Inflammatory macrophage treated with lipopolysaccharide for 4 hours (primary cell): ENCODE measurements at regions not wholly inside any gene's neighbourhood (a gene's known extent, or its start where the extent isn't known, plus 50 kb on each side); places are given as distances from the start of the nearest gene placed in this dataset.

Source experiments
- DNase-seq: peaks from one replicate; pipeline ENCODE4 v3.0.0-alpha.2; 2020

- no peak for DNase-seq
Measured at GRCh38 chr15:70420948-70421482, 323.3 kb upstream of the TLE3 start.

DNA sequence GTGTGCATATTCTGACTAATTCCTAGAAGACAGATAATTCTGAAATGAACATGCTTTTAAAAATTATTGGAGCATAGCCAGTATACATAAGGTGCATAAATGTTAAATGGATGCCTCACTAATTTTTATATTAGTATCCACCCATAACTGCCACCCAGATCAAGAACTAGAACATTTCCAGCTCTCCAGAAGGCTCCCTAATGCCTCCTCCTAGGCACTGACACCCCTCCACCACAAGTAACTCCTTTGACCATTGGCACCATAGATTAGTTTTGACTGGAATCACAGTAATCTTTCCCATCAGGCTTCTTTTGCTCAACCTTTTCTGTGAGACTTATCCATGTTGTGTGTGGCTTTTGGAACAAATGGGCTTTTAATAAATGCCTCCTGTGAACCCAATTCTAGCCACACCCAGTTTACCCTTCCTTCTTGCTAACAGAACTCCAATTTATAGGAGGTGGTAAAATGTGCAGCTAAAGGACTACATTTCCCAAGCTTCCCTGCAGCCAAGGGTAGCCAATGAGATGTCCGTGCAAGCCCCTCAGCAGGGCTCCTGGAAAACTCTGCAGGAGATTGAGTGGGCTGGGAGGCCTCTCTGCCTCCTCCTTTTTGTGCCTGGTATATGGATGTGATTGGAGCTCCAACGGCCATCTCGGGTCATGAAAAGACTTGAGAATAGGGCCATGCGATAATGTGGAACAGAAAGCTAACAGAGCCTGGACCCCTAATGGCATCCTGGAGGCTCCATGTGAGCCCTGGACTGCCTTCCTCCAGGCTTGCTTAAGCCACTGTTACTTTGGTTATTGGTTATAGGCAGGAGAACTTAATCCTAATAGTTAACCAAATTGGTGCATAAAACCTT lies 322.6 kb upstream of the TLE3 start:
- DNase-seq = no peak

GRCh38 chr15:70418943-70419342 lies 321.2 kb upstream of the TLE3 start:
- DNase-seq = no peak

DNA sequence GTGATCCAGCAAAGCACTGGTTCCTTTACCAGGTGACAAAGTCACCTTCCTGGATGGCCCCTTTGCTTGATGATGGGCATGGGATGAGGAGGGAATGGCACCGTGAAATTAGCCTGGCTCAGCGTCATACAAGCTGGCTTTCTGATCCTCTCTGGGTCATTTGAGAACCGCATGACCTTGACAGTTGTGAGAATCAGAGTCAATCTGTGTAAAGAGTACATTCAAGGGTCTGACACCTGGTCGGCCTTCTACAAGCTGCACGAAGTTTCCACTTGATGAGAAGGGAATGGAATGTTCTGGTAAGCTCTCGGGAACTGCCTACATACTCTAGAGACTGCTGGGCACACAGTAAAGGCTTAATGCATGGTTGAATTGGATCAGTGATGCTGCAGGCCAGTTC lies 319.8 kb upstream of the TLE3 start:
- no peak for DNase-seq

DNA sequence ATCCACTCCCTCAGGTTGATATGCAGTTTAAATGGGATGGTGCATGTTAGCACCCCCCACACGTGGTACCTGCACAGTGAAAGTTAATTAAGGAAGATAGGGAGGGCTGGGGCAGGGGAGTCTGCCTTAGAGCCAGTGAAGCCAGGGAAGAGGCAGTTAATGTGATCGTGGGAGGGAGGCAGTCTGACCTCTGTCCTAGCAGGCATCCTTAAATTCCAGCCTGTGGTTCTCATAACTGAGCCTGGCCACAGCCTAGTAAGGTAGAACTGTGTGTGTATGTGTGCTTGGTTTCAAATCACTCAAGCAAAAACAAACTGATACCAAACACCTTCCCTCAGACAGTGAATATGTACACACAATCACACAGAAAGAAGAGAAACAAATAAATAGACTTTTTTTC lies 319.1 kb upstream of the TLE3 start:
- DNase-seq = no peak

GRCh38 chr15:70415398-70415797 lies 317.7 kb upstream of the TLE3 start:
- DNase-seq = no peak

GRCh38 chr15:70414626-70415025 lies 316.9 kb upstream of the TLE3 start:
- no peak for DNase-seq

GRCh38 chr15:70412794-70413193 lies 315.1 kb upstream of the TLE3 start:
- no peak for DNase-seq

- DNase-seq = no peak
Measured at GRCh38 chr15:70411143-70411863, 313.6 kb upstream of the TLE3 start.

GRCh38 chr15:70410371-70410985 lies 312.8 kb upstream of the TLE3 start:
- no peak for DNase-seq

GRCh38 chr15:70409388-70409787 lies 311.7 kb upstream of the TLE3 start:
- no peak for DNase-seq

GRCh38 chr15:70407955-70408354 lies 310.2 kb upstream of the TLE3 start:
- DNase-seq = no peak

GRCh38 chr15:70407336-70407670 lies 309.6 kb upstream of the TLE3 start:
- DNase-seq = no peak

GRCh38 chr15:70406617-70407335 lies 309.1 kb upstream of the TLE3 start:
- no peak for DNase-seq

GRCh38 chr15:70401709-70402108 lies 304.0 kb upstream of the TLE3 start:
- DNase-seq = no peak

GRCh38 chr15:70400766-70401541 lies 303.2 kb upstream of the TLE3 start:
- peak; percentile 52 for DNase-seq

GRCh38 chr15:70399204-70399603 lies 301.5 kb upstream of the TLE3 start:
- DNase-seq = no peak

- no peak for DNase-seq
Measured at GRCh38 chr15:70398694-70399093, 301.0 kb upstream of the TLE3 start.

DNA sequence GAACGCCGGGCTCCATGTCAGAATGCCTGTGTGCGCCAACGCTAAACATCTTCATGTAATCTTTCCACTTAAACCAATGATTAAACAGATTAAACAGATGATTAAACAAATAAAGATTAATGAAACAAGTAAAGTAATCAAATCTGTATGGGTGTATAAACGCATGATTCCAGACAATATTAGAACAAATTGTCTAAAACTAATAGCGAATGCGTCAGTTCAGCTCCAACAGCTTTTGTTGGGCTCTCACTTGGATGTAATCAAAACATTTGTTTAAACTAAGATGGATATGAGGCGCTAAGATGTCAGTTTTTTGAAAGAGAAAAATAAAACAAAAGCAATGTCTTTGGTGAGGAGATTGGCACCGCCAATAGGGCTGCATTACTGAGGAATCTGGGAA lies 299.1 kb upstream of the TLE3 start:
- DNase-seq = no peak

- no peak for DNase-seq
Measured at GRCh38 chr15:70395164-70395563, 297.4 kb upstream of the TLE3 start.

- no peak for DNase-seq
Measured at GRCh38 chr15:70390723-70391122, 293.0 kb upstream of the TLE3 start.

DNA sequence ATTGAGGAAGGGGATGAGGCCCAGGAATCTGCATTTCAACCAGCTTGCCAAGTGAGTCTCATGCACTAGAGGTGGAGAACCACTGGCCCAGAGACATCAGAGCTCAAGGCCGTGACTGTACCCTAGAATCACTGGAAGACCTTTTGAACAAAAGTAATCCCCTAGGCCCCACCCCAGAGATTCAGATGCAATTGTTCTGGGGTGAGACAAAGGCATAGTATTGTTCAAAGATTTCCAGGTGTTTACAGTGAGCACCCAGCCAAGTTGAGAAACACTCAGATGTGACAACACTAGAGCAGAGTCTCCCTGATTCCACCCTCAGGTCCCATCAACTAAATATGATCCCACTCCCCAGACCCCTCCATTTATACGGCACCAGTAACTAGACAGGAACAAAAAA lies 290.3 kb upstream of the TLE3 start:
- no peak for DNase-seq
